Ishikawa (cell line): ENCODE measurements at regions not wholly inside any gene's neighbourhood (a gene's known extent, or its start where the extent isn't known, plus 50 kb on each side); places are given as distances from the start of the nearest gene placed in this dataset.

Experiments
- CEBPB ChIP-seq: IDR thresholded peaks from 2 replicates; pipeline ENCODE4 v1.6.1; 2012
- CREB1 ChIP-seq: IDR thresholded peaks from 2 replicates; pipeline ENCODE4 v1.6.1; 2012; ENCODE audit warnings: low read depth
- EGR1 ChIP-seq: IDR thresholded peaks from 2 replicates; pipeline ENCODE4 v1.6.1; 2012
- EP300 ChIP-seq: IDR thresholded peaks from 2 replicates; pipeline ENCODE4 v1.6.1; 2012; ENCODE audit warnings: borderline replicate concordance
- FOXM1 ChIP-seq: IDR thresholded peaks from 2 replicates; pipeline ENCODE4 v1.6.1; 2012; ENCODE audit warnings: low read depth, borderline replicate concordance
- MAX ChIP-seq: IDR thresholded peaks from 2 replicates; pipeline ENCODE4 v1.6.1; 2012
- NFIC ChIP-seq: IDR thresholded peaks from 2 replicates; pipeline ENCODE4 v1.6.1; 2012
- RAD21 ChIP-seq: IDR thresholded peaks from 2 replicates; pipeline ENCODE4 v1.6.1; 2012; ENCODE audit warnings: low read depth
- REST ChIP-seq: IDR thresholded peaks from 2 replicates; pipeline ENCODE4 v1.6.1; 2012; ENCODE audit warnings: low read depth, mild to moderate bottlenecking
- TAF1 ChIP-seq: IDR thresholded peaks from 2 replicates; pipeline ENCODE4 v1.6.1; 2012; ENCODE audit warnings: low read depth, mild to moderate bottlenecking
- TCF12 ChIP-seq: IDR thresholded peaks from 2 replicates; pipeline ENCODE4 v1.6.1; 2012; ENCODE audit warnings: low read depth
- TEAD4 ChIP-seq: IDR thresholded peaks from 2 replicates; pipeline ENCODE4 v1.6.1; 2012
- USF1 ChIP-seq: IDR thresholded peaks from 2 replicates; pipeline ENCODE4 v1.6.1; 2012
- YY1 ChIP-seq: IDR thresholded peaks from 2 replicates; pipeline ENCODE4 v1.6.1; 2012; ENCODE audit warnings: low read depth
- ZBTB7A ChIP-seq: IDR thresholded peaks from 2 replicates; pipeline ENCODE4 v1.6.1; 2012; ENCODE audit warnings: low read depth

GRCh38 chr12:91271185-91271584, 88.6 kb upstream of the DCN start:
- no peak for TF ChIP-seq RAD21
- no peak for TF ChIP-seq CEBPB
- TF ChIP-seq CREB1: no peak

- TF ChIP-seq CEBPB (no peak), FOXM1 (no peak), RAD21 (no peak), ZBTB7A (no peak), NFIC (no peak), MAX (no peak), TAF1 (no peak), TCF12 (no peak), EP300 (no peak), EGR1 (no peak), USF1 (no peak), YY1 (no peak), REST (no peak), CREB1 (no peak)
Observed at GRCh38 chr12:91267039-91267438, 84.4 kb upstream of the DCN start.

- TF ChIP-seq CEBPB (no peak), YY1 (no peak), TCF12 (no peak), MAX (no peak), EP300 (no peak), CREB1 (no peak), TEAD4 (no peak), ZBTB7A (no peak), USF1 (no peak), EGR1 (no peak)
Observed at GRCh38 chr12:91264178-91264577, 81.6 kb upstream of the DCN start.

GRCh38 chr12:91261820-91262676, 79.4 kb upstream of the DCN start:
- TF ChIP-seq CEBPB (no peak), REST (no peak), CREB1 (no peak), MAX (no peak), RAD21 (no peak), EP300 (no peak), USF1 (no peak), TCF12 (no peak), TAF1 (no peak), TEAD4 (no peak), NFIC (no peak), FOXM1 (no peak), YY1 (no peak), EGR1 (no peak)

- TF ChIP-seq TEAD4 (no peak), FOXM1 (no peak), MAX (no peak), CREB1 (no peak), RAD21 (no peak), CEBPB (no peak), REST (no peak), YY1 (no peak), ZBTB7A (no peak), USF1 (no peak), NFIC (no peak), EP300 (no peak), EGR1 (no peak), TCF12 (no peak), TAF1 (no peak)
Observed at GRCh38 chr12:91256411-91256810, 73.8 kb upstream of the DCN start.
